GM21619 (cell line): ENCODE measurements at regions not wholly inside any gene's neighbourhood (a gene's known extent, or its start where the extent isn't known, plus 50 kb on each side); places are given as distances from the start of the nearest gene placed in this dataset.
"Not testable (repeated sequence)": the region's sequence is repeated elsewhere in the genome, so short reads cannot be mapped to it uniquely, and the experiment has no call there.

Experiments used
- ATAC-seq: cut with Tn5 transposase; IDR thresholded peaks from one replicate; pipeline ENCODE4 v1.9.1; 2021; ENCODE audit not compliant: unreplicated experiment

- no peak for ATAC-seq
These were observed 368.0 kb upstream of the WWC1 start for GRCh38 chr5:167923396-167923795.

GRCh38 chr5:167929841-167930240 is 361.6 kb upstream of the WWC1 start:
- ATAC-seq = no peak

GRCh38 chr5:167934551-167934971 is 356.9 kb upstream of the WWC1 start:
- ATAC-seq = no peak

GRCh38 chr5:167936022-167936421 is 355.4 kb upstream of the WWC1 start:
- ATAC-seq = no peak

- ATAC-seq = no peak
These were observed 354.4 kb upstream of the WWC1 start for GRCh38 chr5:167936944-167937634.

- no peak for ATAC-seq
These were observed 353.8 kb upstream of the WWC1 start for GRCh38 chr5:167937635-167937998.

- no peak for ATAC-seq
These were observed 351.8 kb upstream of the WWC1 start for GRCh38 chr5:167939686-167940085.

GRCh38 chr5:167940911-167941310 is 350.5 kb upstream of the WWC1 start:
- ATAC-seq = no peak

GRCh38 chr5:167941556-167941955 is 349.9 kb upstream of the WWC1 start:
- not testable (repeated sequence) for ATAC-seq

GRCh38 chr5:167943343-167943742 is 348.1 kb upstream of the WWC1 start:
- no peak for ATAC-seq

- ATAC-seq = no peak
These were observed 347.2 kb upstream of the WWC1 start for GRCh38 chr5:167944121-167944852.

- ATAC-seq = no peak
These were observed 345.7 kb upstream of the WWC1 start for GRCh38 chr5:167945542-167946384.

- no peak for ATAC-seq
These were observed 344.1 kb upstream of the WWC1 start for GRCh38 chr5:167947306-167947705.

GRCh38 chr5:167948251-167948650 is 343.2 kb upstream of the WWC1 start:
- ATAC-seq = no peak

GRCh38 chr5:167949435-167949834 is 342.0 kb upstream of the WWC1 start:
- no peak for ATAC-seq

- no peak for ATAC-seq
These were observed 341.2 kb upstream of the WWC1 start for GRCh38 chr5:167950126-167950721.

GRCh38 chr5:167951116-167951515 is 340.3 kb upstream of the WWC1 start:
- no peak for ATAC-seq

- ATAC-seq = no peak
These were observed 339.0 kb upstream of the WWC1 start for GRCh38 chr5:167952278-167952995.

GRCh38 chr5:167953151-167953798 is 338.2 kb upstream of the WWC1 start:
- no peak for ATAC-seq

- no peak for ATAC-seq
These were observed 329.7 kb upstream of the WWC1 start for GRCh38 chr5:167961731-167962130.
